Activated CD4-positive, alpha-beta T cell treated with anti-CD3 and anti-CD28 coated beads for 4 hours (primary cell): ENCODE measurements at regions not wholly inside any gene's neighbourhood (a gene's known extent, or its start where the extent isn't known, plus 50 kb on each side); places are given as distances from the start of the nearest gene placed in this dataset.

Experiments used
- DNase-seq, 2 donors: peaks; one replicate each; pipeline ENCODE4 v3.0.0-alpha.2; 2020

- no peak for DNase-seq
Measured at GRCh38 chr22:48545987-48546386, 1281.7 kb downstream of the BRD1 start.

GRCh38 chr22:48541401-48542098 lies 1286.1 kb downstream of the BRD1 start:
- DNase-seq = no peak

DNA sequence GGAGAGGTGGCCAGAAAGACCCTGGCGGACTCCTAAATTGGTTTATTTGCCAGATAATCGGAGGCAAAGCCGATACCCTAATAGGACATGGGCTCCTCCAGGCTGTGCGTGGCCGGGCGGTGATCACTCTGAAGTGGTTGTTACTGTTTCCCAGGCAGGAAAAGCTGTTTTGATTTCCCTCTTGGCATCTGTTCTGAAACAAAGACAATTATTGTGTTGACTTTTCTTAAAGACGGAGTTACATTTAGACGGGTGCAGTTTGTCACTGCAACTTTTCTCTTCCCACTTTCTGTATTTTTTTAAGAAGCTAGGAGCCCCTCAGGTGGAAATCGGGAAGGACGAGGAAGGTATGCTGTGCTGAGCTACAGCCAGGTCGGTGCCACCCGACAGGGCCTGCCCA lies 1288.4 kb downstream of the BRD1 start:
- DNase-seq = no peak

GRCh38 chr22:48538291-48538820 lies 1289.3 kb downstream of the BRD1 start:
- no peak for DNase-seq

- DNase-seq = no peak
Measured at GRCh38 chr22:48537343-48537680, 1290.4 kb downstream of the BRD1 start.

- DNase-seq = no peak
Measured at GRCh38 chr22:48536541-48537342, 1290.9 kb downstream of the BRD1 start.

GRCh38 chr22:48535868-48536540 lies 1291.7 kb downstream of the BRD1 start:
- DNase-seq = no peak

- no peak for DNase-seq
Measured at GRCh38 chr22:48534395-48534958, 1293.2 kb downstream of the BRD1 start.

GRCh38 chr22:48532986-48533385 lies 1294.7 kb downstream of the BRD1 start:
- no peak for DNase-seq

- no peak for DNase-seq
Measured at GRCh38 chr22:48531761-48532435, 1295.8 kb downstream of the BRD1 start.

- DNase-seq = no peak
Measured at GRCh38 chr22:48531108-48531507, 1296.6 kb downstream of the BRD1 start.

- no peak for DNase-seq
Measured at GRCh38 chr22:48530666-48531065, 1297.0 kb downstream of the BRD1 start.

- no peak for DNase-seq
Measured at GRCh38 chr22:48528221-48528915, 1299.3 kb downstream of the BRD1 start.

DNA sequence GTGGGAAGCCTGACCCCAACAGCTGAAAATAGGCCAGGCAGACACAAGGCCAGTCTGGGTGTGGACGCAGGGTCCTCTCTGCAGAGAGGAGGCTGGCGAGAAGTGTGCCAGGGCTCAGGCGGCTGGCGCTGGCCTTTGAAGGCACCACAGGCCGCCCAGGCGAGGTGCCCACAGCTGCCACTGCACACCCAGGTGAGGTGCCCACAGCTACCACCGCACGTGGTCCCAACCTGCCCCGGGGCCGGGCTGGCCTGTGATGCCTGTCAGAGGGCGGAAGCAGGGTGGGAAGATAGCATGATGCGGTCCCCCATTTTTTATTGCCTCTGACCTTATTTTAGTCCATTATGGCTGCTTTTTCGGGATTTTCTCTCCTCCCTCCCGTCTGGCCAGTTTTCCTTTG lies 1303.9 kb downstream of the BRD1 start:
- no peak for DNase-seq

- no peak for DNase-seq
Measured at GRCh38 chr22:48523091-48523490, 1304.6 kb downstream of the BRD1 start.

GRCh38 chr22:48522271-48522670 lies 1305.4 kb downstream of the BRD1 start:
- no peak for DNase-seq

- no peak for DNase-seq
Measured at GRCh38 chr22:48520884-48521588, 1306.6 kb downstream of the BRD1 start.

DNA sequence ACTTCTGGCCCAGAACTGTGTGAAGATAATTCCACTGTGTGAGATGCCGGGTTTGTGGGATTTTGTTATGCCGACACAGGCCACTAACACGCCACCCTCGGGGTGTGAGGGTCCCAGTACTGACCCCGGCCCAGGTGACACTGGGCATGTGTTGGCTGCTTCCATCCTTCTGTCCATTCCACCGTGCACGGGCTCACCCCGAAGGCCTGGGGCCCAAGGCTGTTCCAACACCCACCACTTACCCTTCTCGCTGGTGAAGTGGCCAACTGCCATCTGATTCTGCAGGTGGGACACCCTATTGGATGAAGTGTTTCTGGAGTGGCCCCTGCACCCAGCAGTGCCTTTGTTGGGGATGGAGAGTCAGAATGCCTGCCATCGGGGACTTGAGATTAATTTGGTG lies 1307.5 kb downstream of the BRD1 start:
- DNase-seq = no peak

- no peak for DNase-seq
Measured at GRCh38 chr22:48517039-48518030, 1310.3 kb downstream of the BRD1 start.

- DNase-seq = no peak
Measured at GRCh38 chr22:48516571-48516970, 1311.1 kb downstream of the BRD1 start.
